GM12878 (cell line): ENCODE measurements at regions not wholly inside any gene's neighbourhood (a gene's known extent, or its start where the extent isn't known, plus 50 kb on each side); places are given as distances from the start of the nearest gene placed in this dataset.

Experiments
- ATAC-seq: fragments of 200-7000 bp; cut with Tn5 transposase; 3 replicates; pipeline ENCODE4 v1.9.1; 2020; ENCODE audit warnings: mild to moderate bottlenecking, moderate library complexity
- BruUV-seq: library from RNA; stranded (reverse); fragments of 400-500 nt; replicated peaks from 2 replicates; lab custom pipeline; 2021; lab: Mats Ljungman, UMichigan
- CTCF ChIA-PET: fragments of 300-600 bp; sonication (Branson Sonifier 250); formaldehyde crosslinking; extraction: SDS; loops from one replicate; lab custom pipeline; 2021; ENCODE audit warnings: inconsistent platforms; lab: Yijun Ruan, JAX
- POLR2A ChIA-PET: fragments of 350-600 bp; formaldehyde crosslinking; extraction: SDS; loops from one replicate; lab custom pipeline; 2021; ENCODE audit warnings: inconsistent platforms; lab: Charles Lee
- RAD21 ChIA-PET: fragments of 300-600 bp; sonication (Branson Sonifier 250); formaldehyde crosslinking; loops from one replicate; lab custom pipeline; 2023; ENCODE audit warnings: antibody characterized with exemption; ENCODE audit not compliant: unreplicated experiment; lab: Charles Lee
- SMC1A ChIA-PET: fragments of 300-600 bp; sonication (Branson Sonifier 250); formaldehyde crosslinking; loops from one replicate; lab custom pipeline; 2023; ENCODE audit not compliant: unreplicated experiment, uncharacterized antibody; lab: Charles Lee
- DNase-seq: peaks from one replicate; pipeline ENCODE4 v3.0.0-alpha.2; 2011; ENCODE audit warnings: low read depth, low spot score
- FAIRE-seq: peaks from 3 replicates; lab custom pipeline; 2011; peaks lifted over from hg19 to GRCh38; lab: Jason Lieb, UNC
- H2AFZ ChIP-seq: 2 replicates; pipeline ENCODE4 v1.6.0; 2011; ENCODE audit warnings: low read depth, low read length, control low read depth; ENCODE audit not compliant: control insufficient read depth
- H3K27ac ChIP-seq: 2 replicates; pipeline ENCODE4 v1.5.1; 2011; ENCODE audit warnings: control low read depth; ENCODE audit not compliant: control insufficient read depth, insufficient read depth
- H3K27me3 ChIP-seq, 2 experiments: replicated peaks in 1 of 2; 2 replicates each; pipeline versions ENCODE4 v1.6.0 to v1.6.1; 2011; ENCODE audit warnings: low read length in 1 of 2; ENCODE audit not compliant: control insufficient read depth in 2 of 2, insufficient read depth in 2 of 2
- H3K36me3 ChIP-seq, 2 experiments: 2 replicates each; pipeline ENCODE4 v1.5.1; 2011; ENCODE audit warnings: low read length in 1 of 2; ENCODE audit not compliant: control insufficient read depth in 2 of 2, insufficient read depth in 2 of 2
- H3K4me1 ChIP-seq: 2 replicates; pipeline ENCODE4 v1.6.1; 2011; ENCODE audit warnings: mild to moderate bottlenecking, low read length, moderate library complexity, mixed read lengths; ENCODE audit not compliant: control insufficient read depth, insufficient read depth
- H3K4me2 ChIP-seq: 2 replicates; pipeline ENCODE4 v1.6.0; 2011; ENCODE audit warnings: control low read depth; ENCODE audit not compliant: control insufficient read depth, insufficient read depth
- H3K4me3 ChIP-seq: fragments of 200-600 bp; sonication (generic); 2 replicates; pipeline ENCODE4 v1.5.1; 2016
- H3K79me2 ChIP-seq: 2 replicates; pipeline ENCODE4 v1.6.0; 2011; ENCODE audit warnings: low read length; ENCODE audit not compliant: control insufficient read depth, insufficient read depth
- H3K9ac ChIP-seq: 2 replicates; pipeline ENCODE4 v1.8.0; 2011; ENCODE audit warnings: low read length, control low read depth, mixed read lengths; ENCODE audit not compliant: control insufficient read depth, insufficient read depth
- H3K9me3 ChIP-seq: replicated peaks from 3 replicates; pipeline ENCODE4 v1.5.1; 2011; ENCODE audit warnings: mild to moderate bottlenecking, low read length; ENCODE audit not compliant: control insufficient read depth, insufficient read depth
- H4K20me1 ChIP-seq: 2 replicates; pipeline ENCODE4 v1.6.0; 2011; ENCODE audit not compliant: control insufficient read depth, insufficient read depth
- DPF2 ChIP-seq: fragments of 450-650 bp; IDR thresholded peaks from 2 replicates; pipeline ENCODE4 v1.6.1; 2017; ENCODE audit warnings: mild to moderate bottlenecking
- MEF2B ChIP-seq: fragments of 450-650 bp; IDR thresholded peaks from 2 replicates; pipeline ENCODE4 v1.6.1; 2018; ENCODE audit warnings: mild to moderate bottlenecking, moderate library complexity; ENCODE audit not compliant: partially characterized antibody, poor library complexity, severe bottlenecking
- STAT3 ChIP-seq: IDR thresholded peaks from 2 replicates; pipeline ENCODE4 v1.6.1; 2011; ENCODE audit warnings: low read depth, low read length, improper control_type of control experiment
- ZNF384 ChIP-seq: IDR thresholded peaks from 2 replicates; pipeline ENCODE4 v1.6.1; 2012; ENCODE audit warnings: low read depth, mild to moderate bottlenecking, low read length, improper control_type of control experiment, borderline replicate concordance
- WGBS: methylation state at CpG from one replicate; pipeline ENCODE4 v1.1.6; 2016; ENCODE audit warnings: low lambda C conversion rate; ENCODE audit not compliant: insufficient replicate concordance, insufficient coverage; ENCODE audit errors: missing lambda C conversion rate; 5-methylcytosine and 5-hydroxymethylcytosine counted together
- in situ Hi-C: fragments of 300-500 bp; cut with MboI; formaldehyde crosslinking; loops from 9 replicates; pipeline ENCODE4 v1.14.3; 2018; ENCODE audit warnings: mixed read lengths
- intact Hi-C: fragments of 100-400 bp; cut with micrococcal nuclease; formaldehyde crosslinking; loops from one replicate; pipeline ENCODE4 v1.14.2; 2022; ENCODE audit not compliant: unreplicated experiment
- TF ChIP-seq, protein P1 (sequence below): fragments of 450-650 bp; IDR thresholded peaks from 2 replicates; pipeline ENCODE4 v1.6.1; 2016; ENCODE audit warnings: mild to moderate bottlenecking
- TF ChIP-seq, protein P2 (sequence below): fragments of 450-650 bp; formaldehyde crosslinking; IDR thresholded peaks from 2 replicates; pipeline ENCODE4 v1.5.0; 2022; ENCODE audit warnings: mild to moderate bottlenecking, missing genetic modification characterization
- TF ChIP-seq, protein P3 (sequence below): fragments of 450-650 bp; IDR thresholded peaks from 2 replicates; pipeline ENCODE4 v1.6.1; 2017; ENCODE audit warnings: antibody characterized with exemption, mild to moderate bottlenecking, moderate library complexity

DNA sequence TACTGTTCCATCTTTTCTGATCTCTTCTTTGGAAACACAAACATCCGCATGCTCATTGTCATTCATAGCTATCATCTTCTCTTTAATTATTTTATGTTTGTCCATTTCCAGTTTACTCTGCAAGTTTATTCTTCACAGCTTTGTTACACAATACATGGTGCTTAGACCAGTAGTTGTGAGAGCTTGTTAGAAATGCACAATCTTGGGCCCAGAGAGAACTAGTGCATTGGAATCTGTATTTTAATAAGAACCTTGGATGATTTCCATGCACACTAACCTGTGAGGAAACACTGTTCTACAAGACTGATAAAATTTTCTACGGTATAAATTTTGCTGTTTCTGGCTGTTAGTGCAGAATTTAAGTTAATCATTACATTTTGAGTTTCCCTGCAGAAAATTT lies 59.3 kb upstream of the SLC2A13 start:
- in situ Hi-C loops (loop anchor here (5.0 kb wide), 1 partner anchor 62 kb away; no protein-coding TSS in a partner anchor), intact Hi-C loops (loop anchor here (5.0 kb wide), 1 partner anchor 42 kb away; no protein-coding TSS in a partner anchor)
- RAD21 ChIA-PET, result interaction anchor here (1.0 kb wide), 1 partner anchor 10 kb away, joined by 4 read pairs; no protein-coding TSS in a partner anchor
- ATAC-seq (no peak), DNase-seq (no peak), FAIRE-seq (no peak)
- SMC1A ChIA-PET, result interaction anchor here (0.9 to 1.7 kb wide), 4 partner anchors 10 to 149 kb away, joined by 3 to 14 read pairs (median 5); no protein-coding TSS in a partner anchor
- Histone ChIP-seq H4K20me1 (no peaks in the 10 kb centered on the region), H3K79me2 (no peaks in the 10 kb centered on the region), H3K27me3 (no peaks in the 10 kb centered on the region), H3K4me3 (no peak overlapping the region), H3K9ac (no peak overlapping the region), H3K36me3 (no peaks in the 10 kb centered on the region), H3K4me1 (peaks cover 10% of the 10 kb centered on the region), H3K9me3 (peaks cover 1% of the 10 kb centered on the region; the same call in 2 of the 3 replicates), H2AFZ (no peak overlapping the region), H3K4me2 (no peak overlapping the region), H3K27ac (no peak overlapping the region)
- TF ChIP-seq, protein P1, sequence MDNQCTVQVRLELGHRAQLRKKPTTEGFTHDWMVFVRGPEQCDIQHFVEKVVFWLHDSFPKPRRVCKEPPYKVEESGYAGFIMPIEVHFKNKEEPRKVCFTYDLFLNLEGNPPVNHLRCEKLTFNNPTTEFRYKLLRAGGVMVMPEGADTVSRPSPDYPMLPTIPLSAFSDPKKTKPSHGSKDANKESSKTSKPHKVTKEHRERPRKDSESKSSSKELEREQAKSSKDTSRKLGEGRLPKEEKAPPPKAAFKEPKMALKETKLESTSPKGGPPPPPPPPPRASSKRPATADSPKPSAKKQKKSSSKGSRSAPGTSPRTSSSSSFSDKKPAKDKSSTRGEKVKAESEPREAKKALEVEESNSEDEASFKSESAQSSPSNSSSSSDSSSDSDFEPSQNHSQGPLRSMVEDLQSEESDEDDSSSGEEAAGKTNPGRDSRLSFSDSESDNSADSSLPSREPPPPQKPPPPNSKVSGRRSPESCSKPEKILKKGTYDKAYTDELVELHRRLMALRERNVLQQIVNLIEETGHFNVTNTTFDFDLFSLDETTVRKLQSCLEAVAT, result no peak
- TF ChIP-seq ZNF384 (no peak), MEF2B (no peak)
- POLR2A ChIA-PET, result interaction anchor here (1.2 kb wide), 1 partner anchor 39 kb away, joined by 4 read pairs; no protein-coding TSS in a partner anchor
- BruUV-seq, result no TSS peak
- CTCF ChIA-PET, result interaction anchor here (0.8 to 1.2 kb wide), 3 partner anchors 10 to 131 kb away, joined by 3 to 4 read pairs (median 3); no protein-coding TSS in a partner anchor
- 94% methylated on average over 2 of the region's 2 CpGs for WGBS

DNA sequence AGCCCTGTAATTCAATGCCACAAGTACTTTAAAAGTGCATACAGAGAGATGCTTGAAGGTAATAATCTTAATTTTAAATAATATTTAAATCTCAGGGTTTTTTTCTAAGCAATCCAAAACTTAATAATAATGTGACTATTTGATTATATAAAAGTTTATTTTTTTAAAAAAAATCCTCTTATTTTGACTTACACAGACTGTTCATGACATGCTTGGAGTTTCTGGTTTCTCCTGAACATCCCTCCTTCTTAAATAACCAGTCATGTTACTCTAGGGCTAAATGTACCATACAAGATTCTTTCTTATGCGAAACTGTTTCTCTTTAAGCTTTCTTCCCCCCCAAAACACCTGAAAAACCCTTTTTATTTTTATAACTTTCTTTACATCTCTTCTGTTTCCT lies 58.2 kb upstream of the SLC2A13 start:
- RAD21 ChIA-PET, result interaction anchor here (0.7 to 1.4 kb wide), 2 partner anchors 10 to 134 kb away, joined by 3 read pairs; no protein-coding TSS in a partner anchor
- FAIRE-seq (no peak), DNase-seq (no peak), ATAC-seq (no peak)
- 36% methylated on average over 1 of the region's 1 CpG for WGBS
- H3K4me2 ChIP-seq, result no peak overlapping the region
- H2AFZ ChIP-seq, result no peak overlapping the region
- CTCF ChIA-PET, result interaction anchor here (0.7 kb wide), 1 partner anchor 20 kb away, joined by 3 read pairs; no protein-coding TSS in a partner anchor
- H3K27ac ChIP-seq, result no peak overlapping the region
- H4K20me1 ChIP-seq, result no peaks in the 10 kb centered on the region
- no peaks in the 10 kb centered on the region for H3K27me3 ChIP-seq
- H3K36me3 ChIP-seq, result no peaks in the 10 kb centered on the region
- H3K79me2 ChIP-seq, result no peaks in the 10 kb centered on the region
- intact Hi-C loops, result no loop called here
- H3K4me3 ChIP-seq, result no peak overlapping the region
- no TSS peak for BruUV-seq
- H3K9me3 ChIP-seq, result peaks cover 1% of the 10 kb centered on the region; the same call in 2 of the 3 replicates
- no peak overlapping the region for H3K9ac ChIP-seq
- SMC1A ChIA-PET, result interaction anchor here (1.5 to 1.7 kb wide), 3 partner anchors 8 to 60 kb away, joined by 3 to 14 read pairs (median 7); partner anchors contain the start of gene LRRK2
- peaks cover 9% of the 10 kb centered on the region for H3K4me1 ChIP-seq
- in situ Hi-C loops, result no loop called here
- POLR2A ChIA-PET, result interaction anchor here (1.2 kb wide), 1 partner anchor 40 kb away, joined by 4 read pairs; no protein-coding TSS in a partner anchor
- TF ChIP-seq DPF2, result no peak
- TF ChIP-seq, protein P2, sequence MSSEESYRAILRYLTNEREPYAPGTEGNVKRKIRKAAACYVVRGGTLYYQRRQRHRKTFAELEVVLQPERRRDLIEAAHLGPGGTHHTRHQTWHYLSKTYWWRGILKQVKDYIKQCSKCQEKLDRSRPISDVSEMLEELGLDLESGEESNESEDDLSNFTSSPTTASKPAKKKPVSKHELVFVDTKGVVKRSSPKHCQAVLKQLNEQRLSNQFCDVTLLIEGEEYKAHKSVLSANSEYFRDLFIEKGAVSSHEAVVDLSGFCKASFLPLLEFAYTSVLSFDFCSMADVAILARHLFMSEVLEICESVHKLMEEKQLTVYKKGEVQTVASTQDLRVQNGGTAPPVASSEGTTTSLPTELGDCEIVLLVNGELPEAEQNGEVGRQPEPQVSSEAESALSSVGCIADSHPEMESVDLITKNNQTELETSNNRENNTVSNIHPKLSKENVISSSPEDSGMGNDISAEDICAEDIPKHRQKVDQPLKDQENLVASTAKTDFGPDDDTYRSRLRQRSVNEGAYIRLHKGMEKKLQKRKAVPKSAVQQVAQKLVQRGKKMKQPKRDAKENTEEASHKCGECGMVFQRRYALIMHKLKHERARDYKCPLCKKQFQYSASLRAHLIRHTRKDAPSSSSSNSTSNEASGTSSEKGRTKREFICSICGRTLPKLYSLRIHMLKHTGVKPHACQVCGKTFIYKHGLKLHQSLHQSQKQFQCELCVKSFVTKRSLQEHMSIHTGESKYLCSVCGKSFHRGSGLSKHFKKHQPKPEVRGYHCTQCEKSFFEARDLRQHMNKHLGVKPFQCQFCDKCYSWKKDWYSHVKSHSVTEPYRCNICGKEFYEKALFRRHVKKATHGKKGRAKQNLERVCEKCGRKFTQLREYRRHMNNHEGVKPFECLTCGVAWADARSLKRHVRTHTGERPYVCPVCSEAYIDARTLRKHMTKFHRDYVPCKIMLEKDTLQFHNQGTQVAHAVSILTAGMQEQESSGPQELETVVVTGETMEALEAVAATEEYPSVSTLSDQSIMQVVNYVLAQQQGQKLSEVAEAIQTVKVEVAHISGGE, result no peak
- TF ChIP-seq, protein P3, sequence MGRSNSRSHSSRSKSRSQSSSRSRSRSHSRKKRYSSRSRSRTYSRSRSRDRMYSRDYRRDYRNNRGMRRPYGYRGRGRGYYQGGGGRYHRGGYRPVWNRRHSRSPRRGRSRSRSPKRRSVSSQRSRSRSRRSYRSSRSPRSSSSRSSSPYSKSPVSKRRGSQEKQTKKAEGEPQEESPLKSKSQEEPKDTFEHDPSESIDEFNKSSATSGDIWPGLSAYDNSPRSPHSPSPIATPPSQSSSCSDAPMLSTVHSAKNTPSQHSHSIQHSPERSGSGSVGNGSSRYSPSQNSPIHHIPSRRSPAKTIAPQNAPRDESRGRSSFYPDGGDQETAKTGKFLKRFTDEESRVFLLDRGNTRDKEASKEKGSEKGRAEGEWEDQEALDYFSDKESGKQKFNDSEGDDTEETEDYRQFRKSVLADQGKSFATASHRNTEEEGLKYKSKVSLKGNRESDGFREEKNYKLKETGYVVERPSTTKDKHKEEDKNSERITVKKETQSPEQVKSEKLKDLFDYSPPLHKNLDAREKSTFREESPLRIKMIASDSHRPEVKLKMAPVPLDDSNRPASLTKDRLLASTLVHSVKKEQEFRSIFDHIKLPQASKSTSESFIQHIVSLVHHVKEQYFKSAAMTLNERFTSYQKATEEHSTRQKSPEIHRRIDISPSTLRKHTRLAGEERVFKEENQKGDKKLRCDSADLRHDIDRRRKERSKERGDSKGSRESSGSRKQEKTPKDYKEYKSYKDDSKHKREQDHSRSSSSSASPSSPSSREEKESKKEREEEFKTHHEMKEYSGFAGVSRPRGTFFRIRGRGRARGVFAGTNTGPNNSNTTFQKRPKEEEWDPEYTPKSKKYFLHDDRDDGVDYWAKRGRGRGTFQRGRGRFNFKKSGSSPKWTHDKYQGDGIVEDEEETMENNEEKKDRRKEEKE, result no peak
- TF ChIP-seq STAT3, result no peak
- no peak for TF ChIP-seq ZNF384
